ENCODE measurements at regions not wholly inside any gene's neighbourhood (a gene's known extent, or its start where the extent isn't known, plus 50 kb on each side); places are given as distances from the start of the nearest gene placed in this dataset.

DNA sequence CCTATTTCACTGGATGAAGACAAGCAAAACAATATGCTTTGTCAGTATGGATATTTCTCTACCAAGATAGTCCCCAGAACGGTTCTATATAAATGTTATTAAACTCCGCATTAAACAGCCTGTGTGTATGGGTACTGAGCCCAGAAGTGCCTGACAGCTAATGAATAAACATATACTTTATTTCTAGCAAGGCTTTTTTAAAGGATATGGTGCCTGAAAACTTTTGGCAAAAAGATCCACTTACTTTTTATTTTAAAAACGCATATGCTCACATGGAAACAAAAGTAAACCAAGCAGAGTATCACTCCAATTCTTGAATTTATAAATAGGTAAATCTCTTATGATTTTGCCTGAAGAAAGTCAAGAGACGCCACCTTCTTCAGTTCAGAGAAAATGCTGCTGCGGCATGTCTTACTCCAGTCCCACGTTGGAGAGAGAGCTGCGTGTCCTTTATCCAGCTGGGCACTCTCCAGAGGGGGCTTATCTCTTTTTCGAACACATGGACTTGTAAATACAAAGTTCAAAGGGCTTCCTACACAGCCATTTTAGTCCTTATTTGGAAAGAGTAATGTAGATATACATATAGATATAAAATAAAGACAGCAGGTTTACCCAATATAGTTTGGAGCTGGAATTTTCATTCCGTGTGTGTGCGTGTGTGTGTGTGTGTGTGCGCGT lies 264.2 kb downstream of the ADAMTS20 start:
- Histone ChIP-seq H3K9ac (ENCODE audit: low read depth in 1 of 2, low read length in 2 of 2) (no peak overlapping the region), H3K4me1 (ENCODE audit: control insufficient read depth in 4 of 4, insufficient read depth in 4 of 4, low read length in 3 of 4) (no peaks in the 10 kb centered on the region), H3K36me3 (ENCODE audit: control insufficient read depth in 4 of 4, insufficient read depth in 3 of 4, low read depth in 1 of 4, low read length in 3 of 4) (no peaks in the 10 kb centered on the region), H3K27ac (ENCODE audit: low read depth in 1 of 2, low read length in 2 of 2) (no peak overlapping the region), H3K4me3 (ENCODE audit: low read depth in 1 of 3, low read length in 3 of 3) (no peak overlapping the region), H3K9me3 (ENCODE audit: control insufficient read depth in 4 of 4, low read length in 3 of 4) (no peaks in the 10 kb centered on the region), H3K27me3 (ENCODE audit: control insufficient read depth in 4 of 4, insufficient read depth in 4 of 4, low read length in 3 of 4) (peaks cover 0 to 2% (median 0%) of the 10 kb centered on the region in 4 donors)
- 46% methylated on average over 12 of the region's 12 CpGs for WGBS
- no peak for DNase-seq (ENCODE audit: low spot score)
- no peak for TF ChIP-seq SP1 (IDR thresholded peaks at IDR 0.05)
- TF ChIP-seq NR2F2 (IDR thresholded peaks at IDR 0.05): no peak
- TF ChIP-seq HNF4G (IDR thresholded peaks at IDR 0.05): no peak
- TF ChIP-seq, protein P1, sequence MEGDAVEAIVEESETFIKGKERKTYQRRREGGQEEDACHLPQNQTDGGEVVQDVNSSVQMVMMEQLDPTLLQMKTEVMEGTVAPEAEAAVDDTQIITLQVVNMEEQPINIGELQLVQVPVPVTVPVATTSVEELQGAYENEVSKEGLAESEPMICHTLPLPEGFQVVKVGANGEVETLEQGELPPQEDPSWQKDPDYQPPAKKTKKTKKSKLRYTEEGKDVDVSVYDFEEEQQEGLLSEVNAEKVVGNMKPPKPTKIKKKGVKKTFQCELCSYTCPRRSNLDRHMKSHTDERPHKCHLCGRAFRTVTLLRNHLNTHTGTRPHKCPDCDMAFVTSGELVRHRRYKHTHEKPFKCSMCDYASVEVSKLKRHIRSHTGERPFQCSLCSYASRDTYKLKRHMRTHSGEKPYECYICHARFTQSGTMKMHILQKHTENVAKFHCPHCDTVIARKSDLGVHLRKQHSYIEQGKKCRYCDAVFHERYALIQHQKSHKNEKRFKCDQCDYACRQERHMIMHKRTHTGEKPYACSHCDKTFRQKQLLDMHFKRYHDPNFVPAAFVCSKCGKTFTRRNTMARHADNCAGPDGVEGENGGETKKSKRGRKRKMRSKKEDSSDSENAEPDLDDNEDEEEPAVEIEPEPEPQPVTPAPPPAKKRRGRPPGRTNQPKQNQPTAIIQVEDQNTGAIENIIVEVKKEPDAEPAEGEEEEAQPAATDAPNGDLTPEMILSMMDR (IDR thresholded peaks at IDR 0.05; ENCODE audit: low read depth, low read length, missing input control): no peak
- TF ChIP-seq EGR1 (IDR thresholded peaks at IDR 0.05; ENCODE audit: low read depth in 2 of 2): no peak
- TF ChIP-seq YY1 (IDR thresholded peaks at IDR 0.05): no peak
- TF ChIP-seq FOXA1 (IDR thresholded peaks at IDR 0.05): no peak
- no peak for TF ChIP-seq GABPA (IDR thresholded peaks at IDR 0.05 in 1 of 2, conservative IDR thresholded peaks at IDR 0.05 in 1 of 2)
- TF ChIP-seq, protein P2, sequence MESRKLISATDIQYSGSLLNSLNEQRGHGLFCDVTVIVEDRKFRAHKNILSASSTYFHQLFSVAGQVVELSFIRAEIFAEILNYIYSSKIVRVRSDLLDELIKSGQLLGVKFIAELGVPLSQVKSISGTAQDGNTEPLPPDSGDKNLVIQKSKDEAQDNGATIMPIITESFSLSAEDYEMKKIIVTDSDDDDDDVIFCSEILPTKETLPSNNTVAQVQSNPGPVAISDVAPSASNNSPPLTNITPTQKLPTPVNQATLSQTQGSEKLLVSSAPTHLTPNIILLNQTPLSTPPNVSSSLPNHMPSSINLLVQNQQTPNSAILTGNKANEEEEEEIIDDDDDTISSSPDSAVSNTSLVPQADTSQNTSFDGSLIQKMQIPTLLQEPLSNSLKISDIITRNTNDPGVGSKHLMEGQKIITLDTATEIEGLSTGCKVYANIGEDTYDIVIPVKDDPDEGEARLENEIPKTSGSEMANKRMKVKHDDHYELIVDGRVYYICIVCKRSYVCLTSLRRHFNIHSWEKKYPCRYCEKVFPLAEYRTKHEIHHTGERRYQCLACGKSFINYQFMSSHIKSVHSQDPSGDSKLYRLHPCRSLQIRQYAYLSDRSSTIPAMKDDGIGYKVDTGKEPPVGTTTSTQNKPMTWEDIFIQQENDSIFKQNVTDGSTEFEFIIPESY (IDR thresholded peaks at IDR 0.05): no peak
- TF ChIP-seq FOXA2 (IDR thresholded peaks at IDR 0.05): no peak
- TF ChIP-seq, protein P3, sequence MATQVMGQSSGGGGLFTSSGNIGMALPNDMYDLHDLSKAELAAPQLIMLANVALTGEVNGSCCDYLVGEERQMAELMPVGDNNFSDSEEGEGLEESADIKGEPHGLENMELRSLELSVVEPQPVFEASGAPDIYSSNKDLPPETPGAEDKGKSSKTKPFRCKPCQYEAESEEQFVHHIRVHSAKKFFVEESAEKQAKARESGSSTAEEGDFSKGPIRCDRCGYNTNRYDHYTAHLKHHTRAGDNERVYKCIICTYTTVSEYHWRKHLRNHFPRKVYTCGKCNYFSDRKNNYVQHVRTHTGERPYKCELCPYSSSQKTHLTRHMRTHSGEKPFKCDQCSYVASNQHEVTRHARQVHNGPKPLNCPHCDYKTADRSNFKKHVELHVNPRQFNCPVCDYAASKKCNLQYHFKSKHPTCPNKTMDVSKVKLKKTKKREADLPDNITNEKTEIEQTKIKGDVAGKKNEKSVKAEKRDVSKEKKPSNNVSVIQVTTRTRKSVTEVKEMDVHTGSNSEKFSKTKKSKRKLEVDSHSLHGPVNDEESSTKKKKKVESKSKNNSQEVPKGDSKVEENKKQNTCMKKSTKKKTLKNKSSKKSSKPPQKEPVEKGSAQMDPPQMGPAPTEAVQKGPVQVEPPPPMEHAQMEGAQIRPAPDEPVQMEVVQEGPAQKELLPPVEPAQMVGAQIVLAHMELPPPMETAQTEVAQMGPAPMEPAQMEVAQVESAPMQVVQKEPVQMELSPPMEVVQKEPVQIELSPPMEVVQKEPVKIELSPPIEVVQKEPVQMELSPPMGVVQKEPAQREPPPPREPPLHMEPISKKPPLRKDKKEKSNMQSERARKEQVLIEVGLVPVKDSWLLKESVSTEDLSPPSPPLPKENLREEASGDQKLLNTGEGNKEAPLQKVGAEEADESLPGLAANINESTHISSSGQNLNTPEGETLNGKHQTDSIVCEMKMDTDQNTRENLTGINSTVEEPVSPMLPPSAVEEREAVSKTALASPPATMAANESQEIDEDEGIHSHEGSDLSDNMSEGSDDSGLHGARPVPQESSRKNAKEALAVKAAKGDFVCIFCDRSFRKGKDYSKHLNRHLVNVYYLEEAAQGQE (IDR thresholded peaks at IDR 0.05): no peak

DNA sequence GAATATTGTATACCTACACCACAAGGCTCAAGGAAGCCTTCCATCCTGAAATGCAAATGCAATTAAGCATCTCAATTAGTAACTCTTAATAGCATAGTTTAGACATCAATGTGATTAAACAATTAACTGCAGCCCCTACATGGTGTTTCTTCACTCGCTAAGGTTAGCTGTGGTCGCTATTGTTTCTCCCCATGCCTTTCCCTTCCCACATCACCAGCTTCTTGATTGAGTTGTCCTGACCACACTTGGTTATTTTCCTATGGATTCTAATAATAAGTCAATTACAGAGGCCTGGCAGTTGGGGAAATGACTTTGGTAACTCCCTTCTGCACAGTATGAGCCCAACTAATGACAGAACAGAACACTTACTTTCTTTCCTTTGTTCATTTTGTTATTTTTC lies 265.0 kb downstream of the ADAMTS20 start:
- Histone ChIP-seq H3K4me3 (ENCODE audit: low read depth in 1 of 3, low read length in 3 of 3) (no peak overlapping the region), H3K9me3 (ENCODE audit: control insufficient read depth in 4 of 4, low read length in 3 of 4) (no peaks in the 10 kb centered on the region), H3K9ac (ENCODE audit: low read depth in 1 of 2, low read length in 2 of 2) (no peak overlapping the region), H3K27me3 (ENCODE audit: control insufficient read depth in 4 of 4, insufficient read depth in 4 of 4, low read length in 3 of 4) (peaks cover 0 to 2% (median 0%) of the 10 kb centered on the region in 4 donors), H3K36me3 (ENCODE audit: control insufficient read depth in 4 of 4, insufficient read depth in 3 of 4, low read depth in 1 of 4, low read length in 3 of 4) (no peaks in the 10 kb centered on the region), H3K4me1 (ENCODE audit: control insufficient read depth in 4 of 4, insufficient read depth in 4 of 4, low read length in 3 of 4) (no peaks in the 10 kb centered on the region), H3K27ac (ENCODE audit: low read depth in 1 of 2, low read length in 2 of 2) (no peak overlapping the region)
- WGBS: 89% methylated on average over 2 of the region's 2 CpGs
- DNase-seq (ENCODE audit: low spot score): no peak
- TF ChIP-seq SP1 (IDR thresholded peaks at IDR 0.05): no peak
- TF ChIP-seq HNF4A (conservative IDR thresholded peaks at IDR 0.05): no peak
- no peak for TF ChIP-seq GABPA (IDR thresholded peaks at IDR 0.05 in 1 of 2, conservative IDR thresholded peaks at IDR 0.05 in 1 of 2)
- TF ChIP-seq HNF4G (IDR thresholded peaks at IDR 0.05): no peak
- TF ChIP-seq EGR1 (IDR thresholded peaks at IDR 0.05; ENCODE audit: low read depth in 2 of 2): no peak
- TF ChIP-seq, protein P3 (IDR thresholded peaks at IDR 0.05): no peak
- TF ChIP-seq TAF1 (conservative IDR thresholded peaks at IDR 0.05): no peak
- TF ChIP-seq, protein P1 (IDR thresholded peaks at IDR 0.05; ENCODE audit: low read depth, low read length, missing input control): no peak
- no peak for TF ChIP-seq FOXA1 (IDR thresholded peaks at IDR 0.05)
- TF ChIP-seq YY1 (IDR thresholded peaks at IDR 0.05): no peak
- TF ChIP-seq, protein P4, sequence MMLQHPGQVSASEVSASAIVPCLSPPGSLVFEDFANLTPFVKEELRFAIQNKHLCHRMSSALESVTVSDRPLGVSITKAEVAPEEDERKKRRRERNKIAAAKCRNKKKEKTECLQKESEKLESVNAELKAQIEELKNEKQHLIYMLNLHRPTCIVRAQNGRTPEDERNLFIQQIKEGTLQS (IDR thresholded peaks at IDR 0.05): no peak

Data from liver (tissue), 8 donors.